ENCODE measurements at regions not wholly inside any gene's neighbourhood (a gene's known extent, or its start where the extent isn't known, plus 50 kb on each side); places are given as distances from the start of the nearest gene placed in this dataset.

DNA sequence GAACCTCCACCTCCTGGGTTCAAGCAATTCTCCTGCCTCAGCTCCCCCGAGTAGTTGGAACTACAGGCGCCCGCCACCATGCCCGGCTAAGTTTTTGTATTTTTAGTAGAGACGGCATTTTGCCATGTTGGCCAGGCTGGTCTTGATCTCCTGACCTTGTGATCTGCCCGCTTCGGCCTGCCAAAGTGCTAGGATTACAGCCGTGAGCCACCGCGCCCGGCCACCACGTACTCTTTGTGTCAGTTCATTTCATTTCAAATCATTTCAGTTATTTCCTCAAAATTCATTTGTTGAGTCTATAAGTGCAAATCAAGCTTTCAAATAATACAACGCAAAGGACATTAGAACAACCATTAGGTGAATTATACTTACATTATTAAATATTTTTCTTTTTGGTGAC lies 943.8 kb downstream of the TYW1 start:
- DNase-seq (no peak), ATAC-seq (no peak)
- no peaks in the 10 kb centered on the region for H3K36me3 ChIP-seq
- no peak overlapping the region for H3K4me3 ChIP-seq
- intact Hi-C loops (cut with DNase I) = no loop called here
- no peak overlapping the region for H3K27ac ChIP-seq
- no peaks in the 10 kb centered on the region for H3K27me3 ChIP-seq
- H3K4me1 ChIP-seq = peaks cover 0 to 6% of the 10 kb centered on the region in 2 donors
- TF ChIP-seq, protein P1, sequence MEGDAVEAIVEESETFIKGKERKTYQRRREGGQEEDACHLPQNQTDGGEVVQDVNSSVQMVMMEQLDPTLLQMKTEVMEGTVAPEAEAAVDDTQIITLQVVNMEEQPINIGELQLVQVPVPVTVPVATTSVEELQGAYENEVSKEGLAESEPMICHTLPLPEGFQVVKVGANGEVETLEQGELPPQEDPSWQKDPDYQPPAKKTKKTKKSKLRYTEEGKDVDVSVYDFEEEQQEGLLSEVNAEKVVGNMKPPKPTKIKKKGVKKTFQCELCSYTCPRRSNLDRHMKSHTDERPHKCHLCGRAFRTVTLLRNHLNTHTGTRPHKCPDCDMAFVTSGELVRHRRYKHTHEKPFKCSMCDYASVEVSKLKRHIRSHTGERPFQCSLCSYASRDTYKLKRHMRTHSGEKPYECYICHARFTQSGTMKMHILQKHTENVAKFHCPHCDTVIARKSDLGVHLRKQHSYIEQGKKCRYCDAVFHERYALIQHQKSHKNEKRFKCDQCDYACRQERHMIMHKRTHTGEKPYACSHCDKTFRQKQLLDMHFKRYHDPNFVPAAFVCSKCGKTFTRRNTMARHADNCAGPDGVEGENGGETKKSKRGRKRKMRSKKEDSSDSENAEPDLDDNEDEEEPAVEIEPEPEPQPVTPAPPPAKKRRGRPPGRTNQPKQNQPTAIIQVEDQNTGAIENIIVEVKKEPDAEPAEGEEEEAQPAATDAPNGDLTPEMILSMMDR (IDR thresholded peaks at IDR 0.05) = no peak
- H3K9me3 ChIP-seq = peaks cover 0 to 5% of the 10 kb centered on the region in 2 donors

DNA sequence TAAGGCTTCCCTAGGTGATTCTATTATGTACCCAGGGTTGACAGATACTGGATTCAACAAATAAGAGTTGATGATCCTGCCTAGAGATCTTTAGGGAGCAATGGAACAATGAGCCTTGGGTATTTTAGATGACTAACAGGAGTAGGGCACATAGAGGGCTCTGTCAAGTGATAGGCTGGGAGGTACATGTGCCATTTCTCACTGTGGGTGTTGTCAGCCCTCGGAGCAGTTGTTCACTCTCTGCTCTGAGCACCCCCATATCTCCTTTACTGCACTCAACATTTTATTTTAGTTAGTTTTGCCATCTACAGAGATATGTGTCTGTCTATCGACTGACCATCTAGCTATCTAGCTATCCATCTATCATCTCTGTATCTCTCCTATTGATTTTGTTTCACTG lies 950.6 kb downstream of the TYW1 start:
- no peak for ATAC-seq
- H3K27me3 ChIP-seq = no peaks in the 10 kb centered on the region
- H3K9me3 ChIP-seq = peaks cover 0 to 8% of the 10 kb centered on the region in 2 donors
- no peak overlapping the region for H3K4me3 ChIP-seq
- no peak for DNase-seq
- intact Hi-C loops (cut with DNase I) = no loop called here
- H3K4me1 ChIP-seq = no peaks in the 10 kb centered on the region
- H3K27ac ChIP-seq = no peak overlapping the region
- no peaks in the 10 kb centered on the region for H3K36me3 ChIP-seq
- TF ChIP-seq, protein P1 (IDR thresholded peaks at IDR 0.05) = no peak

DNA sequence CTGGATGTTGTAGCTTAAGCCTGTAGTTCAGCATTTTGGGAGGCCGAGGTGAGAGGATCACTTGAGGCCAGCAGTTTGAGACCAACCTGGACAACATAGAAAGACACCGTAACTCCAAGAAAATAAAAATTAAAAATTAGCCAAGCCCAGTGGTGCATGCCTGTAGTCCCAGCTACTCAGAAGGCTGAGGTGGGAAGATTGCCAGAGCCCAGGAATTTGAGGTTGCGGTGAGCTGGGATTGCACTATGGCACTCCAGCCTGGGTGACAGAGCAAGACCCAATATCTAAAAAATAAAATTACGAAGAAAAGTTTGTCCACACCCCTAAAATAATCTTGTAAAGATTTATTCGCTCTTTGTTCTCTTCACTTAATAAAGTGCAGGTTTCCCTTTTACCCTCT lies 951.0 kb downstream of the TYW1 start:
- ATAC-seq (no peak), DNase-seq (no peak)
- intact Hi-C loops (cut with DNase I) = no loop called here
- Histone ChIP-seq H3K4me3 (no peak overlapping the region), H3K27me3 (no peaks in the 10 kb centered on the region), H3K9me3 (peaks cover 0 to 8% of the 10 kb centered on the region in 2 donors), H3K27ac (no peak overlapping the region), H3K4me1 (no peaks in the 10 kb centered on the region), H3K36me3 (no peaks in the 10 kb centered on the region)
- TF ChIP-seq, protein P1 (IDR thresholded peaks at IDR 0.05) = no peak

DNA sequence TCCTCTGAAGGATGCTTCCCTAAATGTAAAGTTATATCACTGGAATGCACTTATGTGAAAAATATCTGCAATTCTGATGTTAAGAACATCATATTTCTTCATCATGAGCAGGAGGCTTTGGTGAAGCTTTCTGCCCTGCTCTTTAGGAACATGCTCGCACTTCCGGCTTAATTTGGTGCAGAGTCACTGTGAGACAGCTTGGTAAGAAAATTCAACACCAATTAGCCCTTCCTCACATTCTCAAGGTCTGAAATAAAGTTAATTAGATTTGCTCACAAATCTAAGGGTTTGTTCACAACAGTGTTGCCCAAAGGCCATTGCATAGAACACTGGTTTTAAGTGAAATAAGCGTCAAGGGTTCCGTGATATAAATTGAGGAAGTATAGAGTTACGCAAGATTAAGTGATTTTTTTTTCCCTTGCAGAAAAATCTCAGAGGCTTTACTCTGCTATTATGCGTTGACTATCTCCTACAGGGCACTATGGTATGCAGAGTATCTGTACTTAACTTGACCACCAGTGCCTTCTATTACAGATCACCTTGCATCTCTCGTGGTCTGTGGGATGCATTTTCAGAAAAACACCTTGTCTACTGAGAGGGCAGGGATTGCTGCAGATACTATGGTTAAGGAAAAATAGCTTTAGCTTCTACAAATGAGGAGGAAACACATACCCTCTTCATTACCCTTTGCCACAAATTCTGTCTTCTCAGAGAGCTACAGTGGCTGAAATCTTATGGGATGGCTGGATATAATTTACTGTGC lies 953.9 kb downstream of the TYW1 start:
- Histone ChIP-seq H3K36me3 (no peaks in the 10 kb centered on the region), H3K4me3 (no peak overlapping the region), H3K9me3 (peaks cover 0 to 3% of the 10 kb centered on the region in 2 donors), H3K27ac (no peak overlapping the region), H3K4me1 (no peaks in the 10 kb centered on the region), H3K27me3 (no peaks in the 10 kb centered on the region)
- DNase-seq = no peak
- no peak for ATAC-seq
- TF ChIP-seq, protein P1 (IDR thresholded peaks at IDR 0.05) = no peak
- intact Hi-C loops (cut with DNase I) = no loop called here

DNA sequence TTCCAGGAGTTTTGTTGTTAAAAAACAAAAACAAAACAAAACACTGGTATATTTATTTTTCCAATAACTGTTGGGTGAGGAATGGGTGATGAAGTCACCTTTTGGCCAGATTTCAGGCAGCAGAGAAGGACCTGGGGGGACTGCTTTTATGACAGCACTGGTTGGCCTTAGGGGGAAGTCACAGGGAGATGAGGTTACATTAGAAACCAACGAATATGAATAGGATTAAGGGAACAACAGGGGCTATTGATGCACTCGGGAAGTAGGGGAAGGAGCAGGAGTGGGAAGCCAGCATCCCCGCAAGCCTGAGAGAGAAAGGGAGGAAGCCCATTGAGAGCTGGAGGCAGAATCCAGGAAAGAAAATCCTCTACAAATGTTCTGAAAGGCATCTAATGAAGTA lies 958.4 kb downstream of the TYW1 start:
- H3K4me3 ChIP-seq = no peak overlapping the region

More for the DNA sequence above, 958.4 kb downstream of the TYW1 start:
- DNase-seq = no peak
- intact Hi-C loops (cut with DNase I) = no loop called here
- Histone ChIP-seq H3K4me1 (no peaks in the 10 kb centered on the region), H3K27me3 (no peaks in the 10 kb centered on the region), H3K9me3 (peaks cover 0 to 11% of the 10 kb centered on the region in 2 donors), H3K27ac (no peak overlapping the region), H3K36me3 (no peaks in the 10 kb centered on the region)
- ATAC-seq = no peak
- TF ChIP-seq, protein P1 (IDR thresholded peaks at IDR 0.05) = no peak
